ENCODE measurements at regions not wholly inside any gene's neighbourhood (a gene's known extent, or its start where the extent isn't known, plus 50 kb on each side); places are given as distances from the start of the nearest gene placed in this dataset.
"Not testable (repeated sequence)": the region's sequence is repeated elsewhere in the genome, so short reads cannot be mapped to it uniquely, and the experiment has no call there.

DNA sequence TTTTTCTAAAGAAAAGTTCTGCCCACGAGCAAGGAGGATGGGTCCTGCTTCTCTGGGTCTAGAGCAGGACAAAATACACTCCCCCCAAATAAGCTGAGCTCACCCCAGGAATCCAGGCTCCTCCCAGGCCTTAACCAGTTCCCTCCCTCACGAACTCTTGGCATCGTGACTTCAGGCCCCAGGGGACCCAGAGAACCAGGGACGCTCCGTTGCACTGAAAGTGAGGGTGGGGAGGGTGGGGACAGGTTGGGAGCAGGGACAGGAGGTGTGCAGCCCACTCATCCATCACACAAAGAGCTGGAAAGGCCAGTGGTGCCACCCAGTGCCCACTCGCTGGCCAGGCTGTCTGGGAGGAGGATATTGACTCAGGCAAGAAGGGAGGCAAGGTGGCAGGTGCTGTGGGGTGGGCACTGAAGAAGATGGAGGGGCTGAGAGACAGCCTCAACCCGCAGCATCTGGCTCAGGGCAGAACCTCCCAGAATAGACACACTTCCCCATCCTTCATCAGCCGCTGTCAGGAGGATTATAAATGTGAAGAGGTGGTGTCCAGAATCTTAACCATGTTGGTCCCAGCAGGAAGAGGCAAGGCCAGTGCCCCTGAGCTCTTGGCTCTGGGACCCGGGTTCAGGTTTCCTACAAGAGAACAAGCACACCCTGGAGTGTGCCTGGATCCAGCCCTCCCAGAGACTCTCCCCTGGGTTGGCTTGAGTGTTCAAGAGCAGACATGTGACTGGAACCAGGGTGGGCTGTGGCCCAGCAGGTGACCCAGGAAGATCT is 67.9 kb upstream of the RPL38 start:
- Mint-ChIP-seq H3K36me3 (peaks cover 0 to 4% (median 0%) of the 10 kb centered on the region in 5 donors), H3K27me3 (peaks cover 16 to 60% (median 53%) of the 10 kb centered on the region in 5 donors), H3K27ac (no peak overlapping the region), H3K4me3 (no peak overlapping the region), H3K9me3 (peaks cover 0 to 33% (median 10%) of the 10 kb centered on the region in 11 donors), H3K4me1 (no peaks in the 10 kb centered on the region)
- Histone ChIP-seq H3K27ac (ENCODE audit: low read depth, low read length) (no peak overlapping the region), H3K9me3 (ENCODE audit: control insufficient read depth in 2 of 3, low read length in 3 of 3) (no peaks in the 10 kb centered on the region), H3K4me1 (ENCODE audit: control insufficient read depth in 2 of 2, insufficient read depth in 2 of 2, low read length in 2 of 2) (no peaks in the 10 kb centered on the region), H3K36me3 (ENCODE audit: control insufficient read depth in 2 of 3, insufficient read depth in 3 of 3, low read length in 3 of 3) (no peaks in the 10 kb centered on the region), H3K4me3 (ENCODE audit: low read length) (no peak overlapping the region), H3K27me3 (ENCODE audit: control insufficient read depth in 2 of 2, insufficient read depth in 2 of 2, low read length in 2 of 2) (no peaks in the 10 kb centered on the region)
- intact Hi-C loops (cut with micrococcal nuclease), result no loop called here
- DNase-seq, result no peak
- CTCF ChIA-PET, result no interaction called here
- ATAC-seq, result no peak
- POLR2A ChIA-PET, result no interaction called here

DNA sequence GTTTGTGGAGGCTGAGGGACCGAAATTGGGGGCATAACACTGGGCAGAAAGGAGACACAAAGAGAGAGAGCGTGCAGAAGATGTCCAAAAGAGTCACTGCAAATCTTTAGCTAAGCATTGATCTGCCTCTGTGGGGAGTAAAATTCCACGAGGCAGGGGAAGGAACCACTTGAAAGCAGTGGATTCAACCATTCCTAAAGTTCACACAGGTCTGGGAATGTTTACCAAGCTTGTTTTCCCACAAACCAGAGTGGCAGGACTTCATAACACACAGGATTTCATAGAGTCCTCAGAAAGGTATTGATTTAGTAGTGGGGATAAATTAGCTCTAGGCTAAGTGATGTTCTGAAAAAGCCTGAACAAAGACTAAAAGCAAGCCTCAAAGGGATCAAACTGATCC is 66.1 kb upstream of the RPL38 start:
- CTCF ChIA-PET, result no interaction called here

GRCh38 chr17:74139120-74139519 is 64.4 kb upstream of the RPL38 start:
- H3K4me1 Mint-ChIP-seq, result no peaks in the 10 kb centered on the region
- ATAC-seq (no peak), DNase-seq (no peak)
- peaks cover 0 to 11% (median 5%) of the 10 kb centered on the region in 5 donors for H3K36me3 Mint-ChIP-seq
- H3K4me1 ChIP-seq (ENCODE audit: control insufficient read depth in 2 of 2, insufficient read depth in 2 of 2, low read length in 2 of 2), result no peaks in the 10 kb centered on the region
- ChIA-PET CTCF (no interaction called here), POLR2A (no interaction called here)
- no peak overlapping the region for H3K4me3 ChIP-seq (ENCODE audit: low read length)
- peaks cover 7 to 68% (median 26%) of the 10 kb centered on the region in 11 donors for H3K9me3 Mint-ChIP-seq
- no peaks in the 10 kb centered on the region for H3K27me3 ChIP-seq (ENCODE audit: control insufficient read depth in 2 of 2, insufficient read depth in 2 of 2, low read length in 2 of 2)
- no peaks in the 10 kb centered on the region for H3K36me3 ChIP-seq (ENCODE audit: control insufficient read depth in 2 of 3, insufficient read depth in 3 of 3, low read length in 3 of 3)
- intact Hi-C loops (cut with micrococcal nuclease), result no loop called here
- H3K27ac ChIP-seq (ENCODE audit: low read depth, low read length), result no peak overlapping the region
- H3K27ac Mint-ChIP-seq, result no peak overlapping the region
- H3K4me3 Mint-ChIP-seq, result no peak overlapping the region
- peaks cover 13 to 35% (median 28%) of the 10 kb centered on the region in 5 donors for H3K27me3 Mint-ChIP-seq
- peaks cover 0 to 19% (median 5%) of the 10 kb centered on the region in 3 experiments for H3K9me3 ChIP-seq (ENCODE audit: control insufficient read depth in 2 of 3, low read length in 3 of 3)

More for the DNA sequence above, 66.1 kb upstream of the RPL38 start:
- H3K4me1 ChIP-seq (ENCODE audit: control insufficient read depth in 2 of 2, insufficient read depth in 2 of 2, low read length in 2 of 2), result no peaks in the 10 kb centered on the region
- H3K4me3 Mint-ChIP-seq, result no peak overlapping the region
- H3K9me3 ChIP-seq (ENCODE audit: control insufficient read depth in 2 of 3, low read length in 3 of 3), result peaks cover 0 to 3% (median 0%) of the 10 kb centered on the region in 3 experiments
- H3K27me3 ChIP-seq (ENCODE audit: control insufficient read depth in 2 of 2, insufficient read depth in 2 of 2, low read length in 2 of 2), result no peaks in the 10 kb centered on the region
- H3K9me3 Mint-ChIP-seq, result peaks cover 0 to 51% (median 15%) of the 10 kb centered on the region in 11 donors
- intact Hi-C loops (cut with micrococcal nuclease), result no loop called here
- no peak overlapping the region for H3K4me3 ChIP-seq (ENCODE audit: low read length)
- H3K27ac Mint-ChIP-seq, result no peak overlapping the region
- no peaks in the 10 kb centered on the region for H3K4me1 Mint-ChIP-seq
- POLR2A ChIA-PET, result no interaction called here
- ATAC-seq, result no peak
- no peak overlapping the region for H3K27ac ChIP-seq (ENCODE audit: low read depth, low read length)
- H3K27me3 Mint-ChIP-seq, result peaks cover 16 to 49% (median 38%) of the 10 kb centered on the region in 5 donors
- H3K36me3 Mint-ChIP-seq, result peaks cover 0 to 4% (median 2%) of the 10 kb centered on the region in 5 donors
- no peak for DNase-seq
- no peaks in the 10 kb centered on the region for H3K36me3 ChIP-seq (ENCODE audit: control insufficient read depth in 2 of 3, insufficient read depth in 3 of 3, low read length in 3 of 3)

DNA sequence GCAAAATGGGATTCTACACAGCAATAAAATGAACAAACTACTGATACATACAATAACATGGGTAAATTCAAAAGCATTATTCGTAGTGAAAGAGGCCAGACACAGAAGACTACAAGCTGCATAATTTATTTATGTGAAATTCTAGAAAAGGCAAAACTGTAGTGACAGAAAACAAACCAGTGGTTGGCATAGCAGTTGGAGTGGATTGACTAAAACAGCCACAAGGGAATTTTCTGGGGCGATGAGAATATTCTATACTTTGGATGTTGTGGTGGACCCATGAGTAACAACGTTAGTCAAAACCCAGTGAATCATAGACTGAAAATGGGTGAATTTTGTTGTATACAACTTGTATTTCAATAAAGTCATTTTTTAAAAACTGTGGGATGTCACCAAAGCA is 63.2 kb upstream of the RPL38 start:
- Mint-ChIP-seq H3K9me3 (peaks cover 7 to 78% (median 30%) of the 10 kb centered on the region in 11 donors), H3K27me3 (peaks cover 13 to 27% (median 25%) of the 10 kb centered on the region in 5 donors), H3K4me3 (no peak overlapping the region), H3K36me3 (peaks cover 0 to 11% (median 5%) of the 10 kb centered on the region in 5 donors), H3K27ac (no peak overlapping the region), H3K4me1 (no peaks in the 10 kb centered on the region)
- intact Hi-C loops (cut with micrococcal nuclease), result no loop called here
- no peaks in the 10 kb centered on the region for H3K36me3 ChIP-seq (ENCODE audit: control insufficient read depth in 2 of 3, insufficient read depth in 3 of 3, low read length in 3 of 3)
- peaks cover 0 to 19% (median 5%) of the 10 kb centered on the region in 3 experiments for H3K9me3 ChIP-seq (ENCODE audit: control insufficient read depth in 2 of 3, low read length in 3 of 3)
- no peak for DNase-seq
- H3K4me1 ChIP-seq (ENCODE audit: control insufficient read depth in 2 of 2, insufficient read depth in 2 of 2, low read length in 2 of 2), result no peaks in the 10 kb centered on the region
- H3K27ac ChIP-seq (ENCODE audit: low read depth, low read length), result no peak overlapping the region
- POLR2A ChIA-PET, result no interaction called here
- no peak for ATAC-seq
- CTCF ChIA-PET, result no interaction called here
- H3K4me3 ChIP-seq (ENCODE audit: low read length), result no peak overlapping the region
- no peaks in the 10 kb centered on the region for H3K27me3 ChIP-seq (ENCODE audit: control insufficient read depth in 2 of 2, insufficient read depth in 2 of 2, low read length in 2 of 2)

DNA sequence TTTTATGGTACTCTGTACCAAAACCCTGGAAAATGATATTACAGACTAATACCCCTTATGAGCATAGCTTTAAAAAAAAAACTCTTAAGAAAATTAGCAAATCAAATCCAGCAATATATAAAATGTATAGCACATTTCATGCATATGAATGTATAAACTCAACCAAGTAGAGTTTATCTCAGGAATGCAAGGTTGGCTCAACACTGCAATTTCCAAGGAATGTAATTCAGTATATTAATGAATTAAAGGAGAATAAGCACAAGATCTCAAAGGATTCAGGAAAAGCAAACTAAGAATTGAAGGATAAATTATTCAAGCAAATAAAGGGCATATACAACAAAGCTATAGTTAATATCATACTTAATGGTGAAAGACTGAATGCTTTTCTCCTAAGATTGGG is 61.9 kb upstream of the RPL38 start:
- ATAC-seq, result no peak
- Mint-ChIP-seq H3K4me3 (no peak overlapping the region), H3K36me3 (peaks cover 0 to 11% (median 8%) of the 10 kb centered on the region in 5 donors), H3K4me1 (no peaks in the 10 kb centered on the region), H3K9me3 (peaks cover 7 to 90% (median 31%) of the 10 kb centered on the region in 11 donors), H3K27ac (no peak overlapping the region), H3K27me3 (peaks cover 9 to 29% (median 25%) of the 10 kb centered on the region in 5 donors)
- Histone ChIP-seq H3K36me3 (ENCODE audit: control insufficient read depth in 2 of 3, insufficient read depth in 3 of 3, low read length in 3 of 3) (no peaks in the 10 kb centered on the region), H3K4me3 (ENCODE audit: low read length) (no peak overlapping the region), H3K27ac (ENCODE audit: low read depth, low read length) (no peak overlapping the region), H3K4me1 (ENCODE audit: control insufficient read depth in 2 of 2, insufficient read depth in 2 of 2, low read length in 2 of 2) (no peaks in the 10 kb centered on the region), H3K27me3 (ENCODE audit: control insufficient read depth in 2 of 2, insufficient read depth in 2 of 2, low read length in 2 of 2) (no peaks in the 10 kb centered on the region), H3K9me3 (ENCODE audit: control insufficient read depth in 2 of 3, low read length in 3 of 3) (peaks cover 0 to 19% (median 5%) of the 10 kb centered on the region in 3 experiments)
- intact Hi-C loops (cut with micrococcal nuclease), result no loop called here
- POLR2A ChIA-PET, result no interaction called here
- no peak for DNase-seq
- CTCF ChIA-PET, result no interaction called here

GRCh38 chr17:74143318-74143717 is 60.2 kb upstream of the RPL38 start:
- H3K4me1 ChIP-seq (ENCODE audit: control insufficient read depth in 2 of 2, insufficient read depth in 2 of 2, low read length in 2 of 2); POLR2A ChIA-PET; H3K4me3 ChIP-seq (ENCODE audit: low read length); CTCF ChIA-PET; DNase-seq; H3K27ac Mint-ChIP-seq; ATAC-seq; H3K27me3 ChIP-seq (ENCODE audit: control insufficient read depth in 2 of 2, insufficient read depth in 2 of 2, low read length in 2 of 2); H3K36me3 ChIP-seq (ENCODE audit: control insufficient read depth in 2 of 3, insufficient read depth in 3 of 3, low read length in 3 of 3); H3K4me1 Mint-ChIP-seq; H3K4me3 Mint-ChIP-seq; H3K27ac ChIP-seq (ENCODE audit: low read depth, low read length); intact Hi-C loops (cut with micrococcal nuclease): not testable (repeated sequence)
- Mint-ChIP-seq H3K9me3 (peaks cover 7 to 78% (median 31%) of the 10 kb centered on the region in 11 donors), H3K27me3 (peaks cover 0 to 25% (median 13%) of the 10 kb centered on the region in 5 donors), H3K36me3 (peaks cover 0 to 11% (median 7%) of the 10 kb centered on the region in 5 donors)
- peaks cover 0 to 19% (median 5%) of the 10 kb centered on the region in 3 experiments for H3K9me3 ChIP-seq (ENCODE audit: control insufficient read depth in 2 of 3, low read length in 3 of 3)

DNA sequence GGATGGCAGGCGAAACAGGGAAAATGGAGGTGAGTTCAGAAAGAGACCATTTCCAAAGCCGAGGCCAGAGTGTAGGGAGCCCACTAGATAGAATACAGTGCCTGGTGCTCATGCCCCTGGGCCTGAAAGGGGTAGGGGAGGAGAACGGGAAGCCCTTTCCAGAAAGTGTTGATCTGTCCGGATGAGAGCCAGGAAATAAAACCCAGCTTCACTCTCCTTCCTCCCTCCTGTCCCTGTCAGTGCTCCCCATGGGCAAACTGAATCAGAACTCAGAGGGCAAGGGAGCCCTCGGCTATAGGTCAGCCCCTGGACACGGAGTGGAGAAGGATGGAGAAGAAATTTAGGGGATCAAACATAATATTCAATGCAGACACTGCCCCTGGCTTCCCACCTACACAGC is 57.7 kb upstream of the RPL38 start:
- peaks cover 4 to 30% (median 16%) of the 10 kb centered on the region in 5 donors for H3K27me3 Mint-ChIP-seq
- intact Hi-C loops (cut with micrococcal nuclease), result no loop called here
- H3K27me3 ChIP-seq (ENCODE audit: control insufficient read depth in 2 of 2, insufficient read depth in 2 of 2, low read length in 2 of 2), result no peaks in the 10 kb centered on the region
- peaks cover 0 to 11% (median 7%) of the 10 kb centered on the region in 5 donors for H3K36me3 Mint-ChIP-seq
- H3K9me3 ChIP-seq (ENCODE audit: control insufficient read depth in 2 of 3, low read length in 3 of 3), result peaks cover 0 to 19% (median 5%) of the 10 kb centered on the region in 3 experiments
- no peaks in the 10 kb centered on the region for H3K4me1 ChIP-seq (ENCODE audit: control insufficient read depth in 2 of 2, insufficient read depth in 2 of 2, low read length in 2 of 2)
- H3K27ac Mint-ChIP-seq, result no peak overlapping the region
- H3K4me1 Mint-ChIP-seq, result peaks cover 0 to 1% (median 0%) of the 10 kb centered on the region in 7 donors
- CTCF ChIA-PET, result no interaction called here
- H3K9me3 Mint-ChIP-seq, result peaks cover 7 to 56% (median 26%) of the 10 kb centered on the region in 11 donors
- no peak for ATAC-seq
- no peak for DNase-seq
- no peaks in the 10 kb centered on the region for H3K36me3 ChIP-seq (ENCODE audit: control insufficient read depth in 2 of 3, insufficient read depth in 3 of 3, low read length in 3 of 3)
- H3K27ac ChIP-seq (ENCODE audit: low read depth, low read length), result no peak overlapping the region
- POLR2A ChIA-PET, result no interaction called here
- no peak overlapping the region for H3K4me3 ChIP-seq (ENCODE audit: low read length)
- H3K4me3 Mint-ChIP-seq, result no peak overlapping the region
